ENCODE measurements at regions not wholly inside any gene's neighbourhood (a gene's known extent, or its start where the extent isn't known, plus 50 kb on each side); places are given as distances from the start of the nearest gene placed in this dataset.
A peak's percentile ranks its signal among the peaks of the same experiment; 100 is the strongest.

DNA sequence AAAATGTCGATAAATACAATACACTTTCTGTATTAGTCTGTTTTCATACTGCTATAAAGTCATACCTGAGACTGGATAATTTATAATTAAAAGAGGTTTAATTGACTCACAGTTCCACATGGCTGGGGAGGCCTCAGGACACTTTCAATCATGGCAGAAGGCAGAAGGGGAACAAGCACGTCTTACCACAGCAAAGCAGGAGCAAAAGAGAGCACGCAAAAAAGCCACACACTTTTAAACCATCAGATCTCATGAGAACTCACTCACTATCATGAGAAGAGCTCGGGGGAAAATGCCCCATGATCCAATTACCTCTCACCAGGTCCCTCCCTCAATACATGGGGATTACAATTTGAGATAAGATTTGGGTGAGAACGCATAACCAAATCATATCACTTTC lies 256.7 kb downstream of the ANAPC1 start:
- H3K9me3 ChIP-seq: no peaks in the 10 kb centered on the region
- TF ChIP-seq, protein P1, sequence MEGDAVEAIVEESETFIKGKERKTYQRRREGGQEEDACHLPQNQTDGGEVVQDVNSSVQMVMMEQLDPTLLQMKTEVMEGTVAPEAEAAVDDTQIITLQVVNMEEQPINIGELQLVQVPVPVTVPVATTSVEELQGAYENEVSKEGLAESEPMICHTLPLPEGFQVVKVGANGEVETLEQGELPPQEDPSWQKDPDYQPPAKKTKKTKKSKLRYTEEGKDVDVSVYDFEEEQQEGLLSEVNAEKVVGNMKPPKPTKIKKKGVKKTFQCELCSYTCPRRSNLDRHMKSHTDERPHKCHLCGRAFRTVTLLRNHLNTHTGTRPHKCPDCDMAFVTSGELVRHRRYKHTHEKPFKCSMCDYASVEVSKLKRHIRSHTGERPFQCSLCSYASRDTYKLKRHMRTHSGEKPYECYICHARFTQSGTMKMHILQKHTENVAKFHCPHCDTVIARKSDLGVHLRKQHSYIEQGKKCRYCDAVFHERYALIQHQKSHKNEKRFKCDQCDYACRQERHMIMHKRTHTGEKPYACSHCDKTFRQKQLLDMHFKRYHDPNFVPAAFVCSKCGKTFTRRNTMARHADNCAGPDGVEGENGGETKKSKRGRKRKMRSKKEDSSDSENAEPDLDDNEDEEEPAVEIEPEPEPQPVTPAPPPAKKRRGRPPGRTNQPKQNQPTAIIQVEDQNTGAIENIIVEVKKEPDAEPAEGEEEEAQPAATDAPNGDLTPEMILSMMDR (IDR thresholded peaks at IDR 0.05): no peak
- H3K36me3 ChIP-seq: no peaks in the 10 kb centered on the region
- peak overlapping the region; percentile 50 for H3K27ac ChIP-seq
- no peaks in the 10 kb centered on the region for H3K27me3 ChIP-seq
- H3K4me1 ChIP-seq (ENCODE audit: control insufficient read depth in 1 of 2, insufficient read depth in 1 of 2, low read depth in 1 of 2, low read length in 1 of 2): peaks cover 52% of the 10 kb centered on the region in 2 experiments
- H3K4me3 ChIP-seq (ENCODE audit: low read depth in 1 of 2, low read length in 1 of 2): no peak overlapping the region

DNA sequence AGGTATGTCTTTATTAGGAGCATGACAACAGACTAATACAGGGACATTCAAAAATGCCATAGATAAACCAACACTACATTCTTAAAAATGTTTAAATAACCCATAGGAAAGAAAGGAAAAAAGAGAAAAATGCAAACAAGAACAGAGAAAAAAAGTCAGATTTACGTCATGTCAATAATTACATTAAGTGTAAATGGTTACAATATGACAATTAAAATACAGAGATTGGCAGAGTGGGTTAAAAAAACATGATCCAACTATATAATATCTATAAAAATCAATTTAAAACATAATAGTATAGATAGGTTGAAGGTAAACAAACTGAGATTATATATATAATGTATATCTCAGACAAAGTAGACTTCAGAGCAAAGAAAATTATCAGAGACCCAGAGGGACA lies 255.8 kb downstream of the ANAPC1 start:
- TF ChIP-seq, protein P1 (IDR thresholded peaks at IDR 0.05): no peak
- Histone ChIP-seq H3K4me1 (ENCODE audit: control insufficient read depth in 1 of 2, insufficient read depth in 1 of 2, low read depth in 1 of 2, low read length in 1 of 2) (peaks cover 52% of the 10 kb centered on the region in 2 experiments), H3K9me3 (no peaks in the 10 kb centered on the region), H3K36me3 (no peaks in the 10 kb centered on the region), H3K4me3 (ENCODE audit: low read depth in 1 of 2, low read length in 1 of 2) (no peak overlapping the region), H3K27ac (no peak overlapping the region), H3K27me3 (no peaks in the 10 kb centered on the region)

DNA sequence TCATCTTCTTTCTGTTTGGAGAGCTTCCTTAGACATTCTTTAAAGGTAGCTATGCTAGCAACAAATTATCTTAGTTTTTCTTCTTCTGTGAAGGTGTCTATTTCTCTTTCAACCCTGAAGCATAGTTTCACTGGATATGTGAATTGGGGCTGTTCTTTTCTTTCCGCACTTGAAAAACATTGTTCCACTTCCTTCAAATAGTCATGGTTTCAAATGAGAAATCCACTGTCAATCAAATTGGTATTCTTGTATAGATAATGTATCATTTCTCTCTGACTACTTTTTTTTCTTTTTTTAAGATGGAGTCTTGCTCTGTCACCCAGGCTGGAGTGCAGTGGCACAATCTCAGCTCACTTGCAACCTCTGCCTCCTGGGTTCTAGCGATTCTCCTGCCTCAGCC lies 254.0 kb downstream of the ANAPC1 start:
- peaks cover 38 to 40% of the 10 kb centered on the region in 2 experiments for H3K4me1 ChIP-seq (ENCODE audit: control insufficient read depth in 1 of 2, insufficient read depth in 1 of 2, low read depth in 1 of 2, low read length in 1 of 2)
- no peak overlapping the region for H3K4me3 ChIP-seq (ENCODE audit: low read depth in 1 of 2, low read length in 1 of 2)

DNA sequence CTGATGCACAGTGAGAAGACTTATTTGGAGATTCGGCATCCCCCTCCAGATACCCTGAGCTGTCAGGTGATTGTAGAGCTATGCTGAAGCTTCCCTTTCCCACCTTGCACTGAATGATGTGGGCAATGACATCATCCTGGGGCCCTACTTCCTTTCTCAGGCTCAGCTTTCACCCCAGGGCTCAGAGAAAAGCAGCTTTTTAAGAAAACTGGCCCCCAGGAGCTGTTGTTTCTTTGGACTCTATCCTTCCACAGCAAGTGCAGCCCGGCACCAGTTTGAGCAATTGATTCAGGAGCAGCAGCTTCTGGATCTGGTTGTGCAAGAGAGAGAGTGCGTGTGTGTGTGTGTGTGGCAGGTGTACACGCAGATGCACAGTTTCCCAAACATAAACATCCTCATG lies 251.3 kb downstream of the ANAPC1 start:
- TF ChIP-seq, protein P1 (IDR thresholded peaks at IDR 0.05): no peak
- Histone ChIP-seq H3K4me1 (ENCODE audit: control insufficient read depth in 1 of 2, insufficient read depth in 1 of 2, low read depth in 1 of 2, low read length in 1 of 2) (peaks cover 17 to 20% of the 10 kb centered on the region in 2 experiments), H3K9me3 (no peaks in the 10 kb centered on the region), H3K27ac (peak overlapping the region; percentile 77), H3K4me3 (ENCODE audit: low read depth in 1 of 2, low read length in 1 of 2) (no peak overlapping the region), H3K36me3 (no peaks in the 10 kb centered on the region), H3K27me3 (no peaks in the 10 kb centered on the region)

More for the DNA sequence above, 254.0 kb downstream of the ANAPC1 start:
- TF ChIP-seq, protein P1 (IDR thresholded peaks at IDR 0.05): no peak
- Histone ChIP-seq H3K9me3 (no peaks in the 10 kb centered on the region), H3K27ac (no peak overlapping the region), H3K27me3 (no peaks in the 10 kb centered on the region), H3K36me3 (no peaks in the 10 kb centered on the region)

DNA sequence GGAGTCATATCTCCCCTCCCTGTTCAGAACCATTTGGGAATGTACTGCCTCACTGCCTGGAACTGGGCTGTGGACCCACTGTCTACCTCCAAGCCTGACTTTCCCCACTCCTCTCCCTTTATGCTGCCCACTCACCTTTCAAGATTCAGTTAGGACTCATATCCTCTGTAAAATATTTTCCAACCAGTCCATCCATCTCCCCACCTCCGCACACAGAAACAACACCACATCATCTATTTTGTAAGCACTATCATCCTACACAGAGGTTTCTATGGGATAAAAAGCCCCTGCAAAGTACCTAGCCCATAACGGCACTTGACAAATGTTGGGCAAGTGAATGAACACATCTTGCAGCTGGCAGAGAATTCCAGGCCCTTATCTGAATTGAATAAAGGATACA lies 250.8 kb downstream of the ANAPC1 start:
- TF ChIP-seq, protein P1 (IDR thresholded peaks at IDR 0.05): no peak
- H3K27ac ChIP-seq: peak overlapping the region; percentile 77
- no peaks in the 10 kb centered on the region for H3K36me3 ChIP-seq
- H3K27me3 ChIP-seq: no peaks in the 10 kb centered on the region
- H3K4me1 ChIP-seq (ENCODE audit: control insufficient read depth in 1 of 2, insufficient read depth in 1 of 2, low read depth in 1 of 2, low read length in 1 of 2): peaks cover 17 to 20% of the 10 kb centered on the region in 2 experiments
- no peak overlapping the region for H3K4me3 ChIP-seq (ENCODE audit: low read depth in 1 of 2, low read length in 1 of 2)
- H3K9me3 ChIP-seq: no peaks in the 10 kb centered on the region

DNA sequence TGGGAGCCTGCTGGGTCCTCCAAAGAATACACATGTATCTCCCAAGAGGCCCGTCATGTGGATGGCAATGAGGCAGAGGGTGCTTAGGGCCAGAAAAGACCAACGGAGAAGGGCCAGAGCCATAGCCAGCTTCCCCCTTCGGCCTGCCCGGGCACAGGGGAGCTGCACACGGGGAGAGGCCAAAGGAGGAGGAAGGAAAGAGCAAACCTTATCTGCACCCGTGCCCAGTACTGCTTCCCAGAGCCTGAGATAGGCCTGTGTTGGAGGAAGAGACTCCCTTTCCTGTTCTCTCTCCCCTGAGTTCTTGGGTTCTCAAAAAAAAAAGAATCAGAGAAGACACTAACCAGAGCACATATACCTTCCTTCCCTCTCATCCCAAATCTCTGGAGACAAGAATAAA lies 250.3 kb downstream of the ANAPC1 start:
- Histone ChIP-seq H3K4me1 (ENCODE audit: control insufficient read depth in 1 of 2, insufficient read depth in 1 of 2, low read depth in 1 of 2, low read length in 1 of 2) (peaks cover 17 to 20% of the 10 kb centered on the region in 2 experiments), H3K36me3 (no peaks in the 10 kb centered on the region), H3K9me3 (no peaks in the 10 kb centered on the region), H3K27ac (peak overlapping the region; percentile 77), H3K27me3 (no peaks in the 10 kb centered on the region), H3K4me3 (ENCODE audit: low read depth in 1 of 2, low read length in 1 of 2) (no peak overlapping the region)
- TF ChIP-seq, protein P1 (IDR thresholded peaks at IDR 0.05): no peak

Data from neutrophil (primary cell).